IPS-18c (cell line): ENCODE measurements at regions not wholly inside any gene's neighbourhood (a gene's known extent, or its start where the extent isn't known, plus 50 kb on each side); places are given as distances from the start of the nearest gene placed in this dataset.

Experiments
- H3K4me3 ChIP-seq: 2 replicates; pipeline ENCODE4 v1.7.0; 2013; ENCODE audit warnings: low read depth, mild to moderate bottlenecking, low read length, moderate library complexity; ENCODE audit not compliant: insufficient read depth
- H3K9me3 ChIP-seq: one replicate; pipeline ENCODE4 v1.6.1; 2013; ENCODE audit warnings: mild to moderate bottlenecking, low read length, moderate library complexity; ENCODE audit not compliant: control insufficient read depth, insufficient read depth

DNA sequence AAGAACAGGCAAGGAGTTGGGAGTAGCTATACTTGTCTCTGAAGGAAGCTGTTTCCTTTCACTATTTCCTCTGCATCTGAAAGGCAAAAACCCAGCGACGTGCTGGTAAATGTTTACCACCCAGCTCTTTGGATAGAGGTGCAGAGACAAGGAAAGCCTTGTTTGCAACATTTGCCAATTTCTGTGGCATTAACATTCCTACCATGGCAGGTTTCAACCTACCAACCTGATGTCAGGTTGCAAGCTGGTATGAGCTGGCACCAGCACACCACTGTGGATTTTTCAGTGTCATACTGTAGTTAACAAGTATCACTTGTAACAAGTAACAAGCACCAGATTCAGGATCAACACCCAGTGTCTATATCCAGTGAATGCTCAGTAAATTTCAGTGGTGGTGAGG, 294.8 kb upstream of the TMPO start:
- Histone ChIP-seq H3K9me3 (no peaks in the 10 kb centered on the region), H3K4me3 (no peak overlapping the region)

DNA sequence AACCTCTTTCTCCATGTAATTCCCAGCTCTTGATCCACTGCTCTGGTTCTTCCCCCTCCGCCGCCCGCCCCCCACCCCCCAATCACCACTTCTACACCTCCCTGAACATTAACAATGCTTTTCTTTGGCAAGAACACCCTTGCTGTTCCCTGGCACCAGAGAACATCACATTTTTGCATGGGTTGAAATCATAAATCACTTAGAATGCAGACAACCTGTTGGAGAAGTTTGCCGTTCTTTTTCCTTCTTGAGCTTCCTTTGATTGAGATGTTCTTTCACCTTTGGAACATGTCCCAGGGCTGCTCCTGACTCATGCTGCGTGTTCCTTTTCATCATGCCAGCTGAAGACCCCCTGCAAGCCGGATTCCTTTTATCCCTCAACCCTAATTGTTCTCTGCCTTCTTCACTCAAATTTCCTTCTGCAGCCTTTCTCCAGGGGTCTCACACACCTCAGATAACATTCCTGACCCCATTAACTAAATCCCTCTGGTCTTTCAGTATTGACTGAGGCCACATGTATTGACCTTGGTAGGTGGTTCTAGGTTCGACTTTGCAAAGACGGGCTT, 294.1 kb upstream of the TMPO start:
- Histone ChIP-seq H3K4me3 (no peak overlapping the region), H3K9me3 (no peaks in the 10 kb centered on the region)

DNA sequence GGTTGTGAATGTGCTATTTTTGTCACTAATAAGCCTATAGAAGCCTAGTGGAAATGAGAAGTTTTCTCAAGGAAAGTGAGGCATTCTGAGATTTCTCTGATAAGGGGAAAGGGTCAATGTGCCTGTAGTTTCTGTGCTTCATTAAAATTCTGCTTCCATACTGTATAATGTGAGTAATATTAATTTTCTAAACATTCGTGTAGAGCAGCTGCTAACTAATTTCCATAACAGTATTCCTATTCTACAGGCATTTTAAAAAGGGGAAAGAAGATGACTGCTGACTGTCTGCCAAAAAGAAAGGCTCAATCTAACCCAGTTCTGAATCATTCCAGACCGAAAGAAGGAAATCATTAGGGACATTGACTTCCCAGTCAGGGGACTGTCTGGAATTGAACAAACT, 293.3 kb upstream of the TMPO start:
- H3K9me3 ChIP-seq, result no peaks in the 10 kb centered on the region
- no peak overlapping the region for H3K4me3 ChIP-seq

DNA sequence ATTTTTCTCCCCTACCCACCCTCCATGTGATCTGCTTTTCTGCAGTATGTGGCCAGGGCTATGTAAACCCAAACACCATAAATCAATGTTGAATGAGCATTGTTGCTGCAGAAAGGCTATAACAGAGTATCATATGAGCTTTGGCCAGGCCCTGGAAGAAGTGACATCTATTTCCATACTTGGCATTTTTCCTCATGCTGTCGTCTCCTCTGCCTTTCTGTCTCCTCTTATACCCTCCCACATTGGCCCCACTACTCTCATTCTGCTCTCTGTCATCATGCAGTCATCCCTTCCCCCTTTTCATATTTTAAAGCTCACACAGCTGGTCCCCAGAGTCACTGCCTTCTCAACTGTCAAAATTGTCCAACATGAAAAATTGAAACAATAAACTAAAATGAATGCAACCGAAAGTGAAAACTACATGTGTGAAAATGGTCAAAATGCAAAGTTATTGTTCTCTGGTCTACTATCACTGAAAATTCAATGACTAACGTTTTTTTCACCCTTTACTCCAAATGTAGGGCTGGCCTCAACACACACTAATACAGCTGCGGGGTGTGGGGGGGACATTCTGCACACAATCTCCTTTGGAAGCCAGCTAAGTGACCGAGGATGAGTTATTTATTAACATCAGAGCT, 290.7 kb upstream of the TMPO start:
- no peaks in the 10 kb centered on the region for H3K9me3 ChIP-seq
- no peak overlapping the region for H3K4me3 ChIP-seq

GRCh38 chr12:98227162-98227561, 288.2 kb upstream of the TMPO start:
- Histone ChIP-seq H3K4me3 (no peak overlapping the region), H3K9me3 (no peaks in the 10 kb centered on the region)

GRCh38 chr12:98228683-98229539, 286.5 kb upstream of the TMPO start:
- H3K4me3 ChIP-seq, result no peak overlapping the region
- no peaks in the 10 kb centered on the region for H3K9me3 ChIP-seq

- Histone ChIP-seq H3K9me3 (no peaks in the 10 kb centered on the region), H3K4me3 (no peak overlapping the region)
These were observed 285.9 kb upstream of the TMPO start for GRCh38 chr12:98229540-98229924.

- H3K9me3 ChIP-seq, result no peaks in the 10 kb centered on the region
- no peak overlapping the region for H3K4me3 ChIP-seq
These were observed 282.5 kb upstream of the TMPO start for GRCh38 chr12:98232753-98233390.

DNA sequence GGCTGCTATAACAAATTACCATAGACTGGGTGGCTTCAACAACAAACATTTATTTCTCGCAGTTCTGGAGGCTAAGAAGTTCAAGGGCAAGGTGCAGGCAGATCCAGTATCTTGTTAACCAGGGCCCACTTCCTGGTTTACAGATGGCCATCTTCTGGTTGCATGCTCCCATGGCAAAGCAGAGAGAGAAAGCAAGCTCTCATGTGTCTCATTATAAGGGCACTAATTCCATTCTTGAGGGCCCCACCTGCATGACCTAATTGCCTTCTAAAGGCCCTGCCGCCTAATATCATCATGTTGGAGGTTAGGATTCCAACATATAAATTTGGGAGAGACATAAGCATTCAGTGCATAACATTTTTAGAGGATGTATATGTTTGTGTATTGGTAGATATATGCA, 280.1 kb upstream of the TMPO start:
- no peak overlapping the region for H3K4me3 ChIP-seq
- H3K9me3 ChIP-seq, result no peaks in the 10 kb centered on the region

- no peak overlapping the region for H3K4me3 ChIP-seq
- no peaks in the 10 kb centered on the region for H3K9me3 ChIP-seq
These were observed 276.8 kb upstream of the TMPO start for GRCh38 chr12:98238515-98239130.

GRCh38 chr12:98243190-98243589, 272.2 kb upstream of the TMPO start:
- Histone ChIP-seq H3K9me3 (no peaks in the 10 kb centered on the region), H3K4me3 (no peak overlapping the region)

- Histone ChIP-seq H3K9me3 (no peaks in the 10 kb centered on the region), H3K4me3 (no peak overlapping the region)
These were observed 271.3 kb upstream of the TMPO start for GRCh38 chr12:98244136-98244535.

GRCh38 chr12:98253207-98254037, 262.0 kb upstream of the TMPO start:
- no peaks in the 10 kb centered on the region for H3K9me3 ChIP-seq
- H3K4me3 ChIP-seq, result no peak overlapping the region

- no peak overlapping the region for H3K4me3 ChIP-seq
- no peaks in the 10 kb centered on the region for H3K9me3 ChIP-seq
These were observed 258.6 kb upstream of the TMPO start for GRCh38 chr12:98256830-98257229.

DNA sequence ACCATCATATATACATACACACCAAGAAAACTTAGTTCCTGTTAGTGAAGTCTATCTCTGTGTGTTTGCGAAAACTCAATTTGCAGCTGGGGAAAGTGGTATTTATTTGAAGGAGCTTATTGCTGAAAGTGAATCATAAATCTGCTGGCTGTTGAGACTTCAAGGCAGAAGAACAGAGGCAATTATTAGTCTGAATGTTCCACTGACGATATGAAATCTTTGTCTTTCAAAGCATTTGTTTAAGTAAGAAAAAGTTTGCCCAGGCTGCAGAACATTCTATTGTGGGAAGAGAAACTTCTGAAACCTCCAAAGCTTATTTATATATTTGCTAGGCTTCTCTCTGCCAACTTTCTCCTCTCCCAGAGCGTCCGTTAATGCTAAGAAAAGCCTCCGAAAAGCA, 255.7 kb upstream of the TMPO start:
- H3K4me3 ChIP-seq, result no peak overlapping the region
- H3K9me3 ChIP-seq, result no peaks in the 10 kb centered on the region

GRCh38 chr12:98260276-98260675, 255.1 kb upstream of the TMPO start:
- H3K4me3 ChIP-seq, result no peak overlapping the region
- H3K9me3 ChIP-seq, result no peaks in the 10 kb centered on the region

GRCh38 chr12:98262902-98263301, 252.5 kb upstream of the TMPO start:
- no peak overlapping the region for H3K4me3 ChIP-seq
- no peaks in the 10 kb centered on the region for H3K9me3 ChIP-seq
